GM23248 (cell line): ENCODE measurements at regions not wholly inside any gene's neighbourhood (a gene's known extent, or its start where the extent isn't known, plus 50 kb on each side); places are given as distances from the start of the nearest gene placed in this dataset.

Experiments
- DNase-seq: peaks from one replicate; pipeline ENCODE4 v3.0.0-alpha.2; 2015
- H2AFZ ChIP-seq: fragments of 200-600 bp; sonication (generic); 2 replicates; pipeline ENCODE4 v1.6.1; 2016; ENCODE audit warnings: antibody characterized with exemption
- H3F3A ChIP-seq: fragments of 200-600 bp; sonication (generic); 2 replicates; pipeline ENCODE4 v1.6.1; 2016; ENCODE audit warnings: mild to moderate bottlenecking, antibody characterized with exemption, mixed run types; ENCODE audit not compliant: insufficient read depth
- H3K27ac ChIP-seq: fragments of 200-600 bp; sonication (generic); 2 replicates; pipeline ENCODE4 v1.5.1; 2016; ENCODE audit warnings: mild to moderate bottlenecking
- H3K27me3 ChIP-seq: fragments of 200-600 bp; sonication (generic); replicated peaks from 2 replicates; pipeline ENCODE4 v1.6.1; 2016; ENCODE audit warnings: mild to moderate bottlenecking; ENCODE audit not compliant: insufficient read depth
- H3K36me3 ChIP-seq: fragments of 200-600 bp; sonication (generic); 2 replicates; pipeline ENCODE4 v1.6.1; 2016; ENCODE audit warnings: low read depth, mild to moderate bottlenecking
- H3K4me1 ChIP-seq: fragments of 200-600 bp; sonication (generic); 2 replicates; pipeline ENCODE4 v1.6.1; 2016; ENCODE audit warnings: mild to moderate bottlenecking; ENCODE audit not compliant: insufficient read depth
- H3K4me2 ChIP-seq: fragments of 200-600 bp; sonication (generic); one replicate; pipeline ENCODE4 v1.6.1; 2016; ENCODE audit warnings: mild to moderate bottlenecking; ENCODE audit not compliant: unreplicated experiment
- H3K4me3 ChIP-seq: fragments of 200-600 bp; sonication (generic); 2 replicates; pipeline ENCODE4 v1.5.1; 2016; ENCODE audit warnings: mild to moderate bottlenecking
- H3K79me2 ChIP-seq: fragments of 200-600 bp; sonication (generic); 2 replicates; pipeline ENCODE4 v1.6.1; 2016; ENCODE audit warnings: mild to moderate bottlenecking; ENCODE audit not compliant: insufficient read depth
- H3K9ac ChIP-seq: fragments of 200-600 bp; sonication (generic); 2 replicates; pipeline ENCODE4 v1.6.1; 2016; ENCODE audit warnings: mild to moderate bottlenecking
- H3K9me2 ChIP-seq: fragments of 200-600 bp; sonication (generic); 2 replicates; pipeline ENCODE4 v1.6.1; 2016; ENCODE audit warnings: mixed run types, mild to moderate bottlenecking, moderate library complexity; ENCODE audit not compliant: insufficient read depth
- H3K9me3 ChIP-seq: fragments of 200-600 bp; sonication (generic); one replicate; pipeline ENCODE4 v1.6.1; 2017; ENCODE audit warnings: low read depth
- H4K20me1 ChIP-seq: fragments of 200-600 bp; sonication (generic); 2 replicates; pipeline ENCODE4 v1.6.0; 2016; ENCODE audit not compliant: insufficient read depth
- EZH2 ChIP-seq: fragments of 200-600 bp; sonication (generic); IDR thresholded peaks from 2 replicates; pipeline ENCODE4 v1.6.1; 2018; ENCODE audit warnings: antibody characterized with exemption, mild to moderate bottlenecking; ENCODE audit not compliant: insufficient read depth, poor library complexity, severe bottlenecking
- EZH2phosphoT487 ChIP-seq: fragments of 200-600 bp; sonication (generic); IDR thresholded peaks from 2 replicates; pipeline ENCODE4 v1.6.1; 2018; ENCODE audit warnings: antibody characterized with exemption, moderate library complexity, mild to moderate bottlenecking, low read depth; ENCODE audit not compliant: insufficient read depth
- WGBS, 2 experiments: methylation state at CpG; one replicate each; pipeline ENCODE4 v1.1.6; 2015 to 2017; ENCODE audit warnings: low lambda C conversion rate in 2 of 2, low coverage in 1 of 2; ENCODE audit errors: missing lambda C conversion rate in 2 of 2; 5-methylcytosine and 5-hydroxymethylcytosine counted together
- in situ Hi-C: fragments of 300-500 bp; cut with MboI; formaldehyde crosslinking; loops from 2 replicates; pipeline ENCODE4 v1.15.0; 2020

- in situ Hi-C loops, result no loop called here
- Histone ChIP-seq H3K27me3 (no peaks in the 10 kb centered on the region), H4K20me1 (no peaks in the 10 kb centered on the region), H3K4me2 (no peak overlapping the region), H3K9me3 (no peaks in the 10 kb centered on the region), H3K9ac (no peak overlapping the region), H3K36me3 (no peaks in the 10 kb centered on the region), H3K4me3 (no peak overlapping the region), H3K4me1 (no peaks in the 10 kb centered on the region), H2AFZ (no peak overlapping the region), H3K27ac (no peak overlapping the region), H3K79me2 (no peaks in the 10 kb centered on the region), H3F3A (no peaks in the 10 kb centered on the region), H3K9me2 (no peaks in the 10 kb centered on the region)
- TF ChIP-seq EZH2phosphoT487, result no peak
- TF ChIP-seq EZH2, result no peak
- WGBS, 2 experiments, result 50 to 54% methylated on average over 2 of the region's 2 CpGs
- DNase-seq, result no peak
Observed at GRCh38 chr6:9417400-9417799, 982.1 kb upstream of the SLC35B3 start.

GRCh38 chr6:9412951-9413559 lies 977.7 kb upstream of the SLC35B3 start:
- no peaks in the 10 kb centered on the region for H3K9me3 ChIP-seq
- no peaks in the 10 kb centered on the region for H3F3A ChIP-seq
- no peaks in the 10 kb centered on the region for H3K36me3 ChIP-seq
- H3K4me2 ChIP-seq, result no peak overlapping the region
- H3K27me3 ChIP-seq, result no peaks in the 10 kb centered on the region
- in situ Hi-C loops, result no loop called here
- peak; percentile 40 for DNase-seq
- no peak overlapping the region for H3K27ac ChIP-seq
- no peaks in the 10 kb centered on the region for H4K20me1 ChIP-seq
- H3K9me2 ChIP-seq, result no peaks in the 10 kb centered on the region
- no peaks in the 10 kb centered on the region for H3K79me2 ChIP-seq
- 30 to 37% methylated on average over 5 of the region's 5 CpGs for WGBS, 2 experiments
- no peak overlapping the region for H3K9ac ChIP-seq
- no peak overlapping the region for H3K4me3 ChIP-seq
- H2AFZ ChIP-seq, result no peak overlapping the region
- no peaks in the 10 kb centered on the region for H3K4me1 ChIP-seq
- TF ChIP-seq EZH2, result no peak
- TF ChIP-seq EZH2phosphoT487, result no peak

GRCh38 chr6:9409126-9409525 lies 973.8 kb upstream of the SLC35B3 start:
- no peak for TF ChIP-seq EZH2phosphoT487
- TF ChIP-seq EZH2, result no peak
- Histone ChIP-seq H3K79me2 (no peaks in the 10 kb centered on the region), H3F3A (no peaks in the 10 kb centered on the region), H3K4me3 (no peak overlapping the region), H3K9ac (no peak overlapping the region), H3K4me2 (no peak overlapping the region), H3K9me3 (no peaks in the 10 kb centered on the region), H3K4me1 (peaks cover 18% of the 10 kb centered on the region), H3K27me3 (no peaks in the 10 kb centered on the region), H3K9me2 (no peaks in the 10 kb centered on the region), H2AFZ (no peak overlapping the region), H4K20me1 (no peaks in the 10 kb centered on the region), H3K36me3 (no peaks in the 10 kb centered on the region), H3K27ac (no peak overlapping the region)
- DNase-seq, result no peak
- in situ Hi-C loops, result no loop called here
- 81 to 85% methylated on average over 2 of the region's 2 CpGs for WGBS, 2 experiments

GRCh38 chr6:9408402-9409117 lies 973.2 kb upstream of the SLC35B3 start:
- 82 to 86% methylated on average over 2 of the region's 2 CpGs for WGBS, 2 experiments
- no peak overlapping the region for H3K4me2 ChIP-seq
- no peaks in the 10 kb centered on the region for H4K20me1 ChIP-seq
- no peaks in the 10 kb centered on the region for H3K36me3 ChIP-seq
- H2AFZ ChIP-seq, result no peak overlapping the region
- no peak overlapping the region for H3K4me3 ChIP-seq
- H3F3A ChIP-seq, result no peaks in the 10 kb centered on the region
- in situ Hi-C loops, result no loop called here
- peak; percentile 34 for DNase-seq
- TF ChIP-seq EZH2 (no peak), EZH2phosphoT487 (no peak)
- no peaks in the 10 kb centered on the region for H3K9me2 ChIP-seq
- no peaks in the 10 kb centered on the region for H3K9me3 ChIP-seq
- no peak overlapping the region for H3K9ac ChIP-seq
- H3K27ac ChIP-seq, result no peak overlapping the region
- H3K27me3 ChIP-seq, result no peaks in the 10 kb centered on the region
- H3K4me1 ChIP-seq, result peaks cover 18% of the 10 kb centered on the region
- no peaks in the 10 kb centered on the region for H3K79me2 ChIP-seq
